HEK293 (cell line): ENCODE measurements at regions not wholly inside any gene's neighbourhood (a gene's known extent, or its start where the extent isn't known, plus 50 kb on each side); places are given as distances from the start of the nearest gene placed in this dataset.

Experiments
- CTCF ChIA-PET: fragments of 350-600 bp; formaldehyde crosslinking; extraction: SDS; loops from one replicate; lab custom pipeline; 2021; ENCODE audit warnings: antibody characterized with exemption; lab: Yijun Ruan, JAX
- POLR2A ChIA-PET: fragments of 300-600 bp; formaldehyde crosslinking; extraction: SDS; loops from one replicate; lab custom pipeline; 2020; ENCODE audit warnings: antibody characterized with exemption, inconsistent platforms; lab: Yijun Ruan, JAX
- H3K27ac ChIP-seq: fragments of 200-500 bp; sonication (Bioruptor generic); 2 replicates; pipeline ENCODE4 v1.5.1; 2014; ENCODE audit warnings: low read depth, low read length, control low read depth, inconsistent platforms; ENCODE audit errors: extremely low read depth
- H3K36me3 ChIP-seq, 2 experiments: fragments of 200-500 bp in 1 of 2; sonication (Bioruptor generic) in 1 of 2; 1 replicate in 1 of 2; 2 replicates in 1 of 2; pipeline ENCODE4 v1.5.1; 2014 to 2017; ENCODE audit warnings: inconsistent platforms in 2 of 2, low read length in 2 of 2; ENCODE audit not compliant: control insufficient read depth in 2 of 2, insufficient read depth in 1 of 2
- H3K4me1 ChIP-seq: fragments of 200-500 bp; sonication (Bioruptor generic); 2 replicates; pipeline ENCODE4 v1.5.1; 2014; ENCODE audit warnings: mild to moderate bottlenecking, low read length, inconsistent platforms; ENCODE audit not compliant: control insufficient read depth, insufficient read depth
- H3K4me3 ChIP-seq: 2 replicates; pipeline ENCODE4 v1.5.1; 2011; ENCODE audit warnings: low read depth, mild to moderate bottlenecking, control low read depth, low read length, moderate library complexity
- H3K9me3 ChIP-seq: fragments of 200-500 bp; sonication (Bioruptor generic); 2 replicates; pipeline ENCODE4 v1.5.1; 2014; ENCODE audit warnings: low read depth, low read length, inconsistent platforms; ENCODE audit not compliant: control insufficient read depth, insufficient read depth
- BCL11A ChIP-seq: fragments of 450-650 bp; formaldehyde crosslinking; IDR thresholded peaks from 2 replicates; pipeline ENCODE4 v1.5.1; 2016; ENCODE audit warnings: low read depth, missing biosample characterization, missing genetic modification characterization
- FEZF1 ChIP-seq: fragments of 450-650 bp; formaldehyde crosslinking; IDR thresholded peaks from 2 replicates; pipeline ENCODE4 v1.5.1; 2016; ENCODE audit warnings: missing biosample characterization, missing genetic modification characterization
- KLF1 ChIP-seq: fragments of 450-650 bp; formaldehyde crosslinking; IDR thresholded peaks from 2 replicates; pipeline ENCODE4 v1.5.1; 2016; ENCODE audit warnings: missing biosample characterization, missing genetic modification characterization
- OVOL3 ChIP-seq: fragments of 450-650 bp; formaldehyde crosslinking; IDR thresholded peaks from 2 replicates; pipeline ENCODE4 v1.5.1; 2016; ENCODE audit warnings: missing biosample characterization, missing genetic modification characterization
- PATZ1 ChIP-seq: fragments of 450-650 bp; formaldehyde crosslinking; IDR thresholded peaks from 2 replicates; pipeline ENCODE4 v1.5.1; 2016; ENCODE audit warnings: missing biosample characterization, missing genetic modification characterization
- TCF7L2 ChIP-seq: IDR thresholded peaks from 2 replicates; pipeline ENCODE4 v1.6.1; 2011; ENCODE audit warnings: low read depth, mild to moderate bottlenecking, inconsistent platforms, low read length, moderate library complexity, borderline replicate concordance
- TSHZ1 ChIP-seq: fragments of 450-650 bp; formaldehyde crosslinking; IDR thresholded peaks from 2 replicates; pipeline ENCODE4 v1.5.1; 2016; ENCODE audit warnings: missing biosample characterization, missing genetic modification characterization, borderline replicate concordance
- WT1 ChIP-seq: fragments of 450-650 bp; formaldehyde crosslinking; IDR thresholded peaks from 2 replicates; pipeline ENCODE4 v1.5.1; 2016; ENCODE audit warnings: missing biosample characterization, missing genetic modification characterization
- ZEB2 ChIP-seq: fragments of 450-650 bp; formaldehyde crosslinking; IDR thresholded peaks from 2 replicates; pipeline ENCODE4 v1.5.1; 2016; ENCODE audit warnings: missing biosample characterization, missing genetic modification characterization
- ZIC2 ChIP-seq: fragments of 450-650 bp; formaldehyde crosslinking; IDR thresholded peaks from 2 replicates; pipeline ENCODE4 v1.5.1; 2016; ENCODE audit warnings: missing biosample characterization, missing genetic modification characterization
- ZNF112 ChIP-seq: fragments of 450-650 bp; formaldehyde crosslinking; IDR thresholded peaks from 2 replicates; pipeline ENCODE4 v1.5.0; 2017; ENCODE audit warnings: missing biosample characterization, missing genetic modification characterization
- ZNF18 ChIP-seq: fragments of 450-650 bp; formaldehyde crosslinking; IDR thresholded peaks from 2 replicates; pipeline ENCODE4 v1.5.1; 2016; ENCODE audit warnings: missing biosample characterization, missing genetic modification characterization
- ZNF2 ChIP-seq: fragments of 450-650 bp; formaldehyde crosslinking; IDR thresholded peaks from 2 replicates; pipeline ENCODE4 v1.5.1; 2016; ENCODE audit warnings: missing biosample characterization, missing genetic modification characterization
- ZNF214 ChIP-seq: fragments of 450-650 bp; formaldehyde crosslinking; IDR thresholded peaks from 2 replicates; pipeline ENCODE4 v1.5.1; 2017; ENCODE audit warnings: missing biosample characterization, mild to moderate bottlenecking, missing genetic modification characterization, borderline replicate concordance
- ZNF239 ChIP-seq: fragments of 450-650 bp; formaldehyde crosslinking; IDR thresholded peaks from 2 replicates; pipeline ENCODE4 v1.5.1; 2016; ENCODE audit warnings: missing biosample characterization, missing genetic modification characterization
- ZNF335 ChIP-seq: fragments of 450-650 bp; formaldehyde crosslinking; conservative IDR thresholded peaks from 2 replicates; pipeline ENCODE4 v1.5.1; 2016; ENCODE audit warnings: missing biosample characterization, missing genetic modification characterization
- ZNF341 ChIP-seq: fragments of 450-650 bp; formaldehyde crosslinking; IDR thresholded peaks from 2 replicates; pipeline ENCODE4; 2016; ENCODE audit warnings: low read depth, missing biosample characterization, missing genetic modification characterization
- ZNF488 ChIP-seq: fragments of 450-650 bp; formaldehyde crosslinking; IDR thresholded peaks from 2 replicates; pipeline ENCODE4 v1.5.1; 2016; ENCODE audit warnings: missing biosample characterization, missing genetic modification characterization
- ZNF529 ChIP-seq: fragments of 450-650 bp; formaldehyde crosslinking; IDR thresholded peaks from 2 replicates; pipeline ENCODE4 v1.5.1; 2017; ENCODE audit warnings: missing genetic modification characterization, missing biosample characterization; ENCODE audit not compliant: insufficient replicate concordance
- ZNF555 ChIP-seq: fragments of 450-650 bp; formaldehyde crosslinking; conservative IDR thresholded peaks from 2 replicates; pipeline ENCODE4 v1.5.1; 2017; ENCODE audit warnings: missing biosample characterization, mild to moderate bottlenecking, missing genetic modification characterization, inconsistent platforms
- ZNF629 ChIP-seq: fragments of 450-650 bp; formaldehyde crosslinking; IDR thresholded peaks from 2 replicates; pipeline ENCODE4 v1.5.1; 2017; ENCODE audit warnings: missing biosample characterization, missing genetic modification characterization
- ZNF837 ChIP-seq: fragments of 450-650 bp; formaldehyde crosslinking; IDR thresholded peaks from 2 replicates; pipeline ENCODE4 v1.5.1; 2016; ENCODE audit warnings: missing biosample characterization, missing genetic modification characterization

GRCh38 chr5:175115831-175116230 lies 328.2 kb downstream of the DRD1 start:
- CTCF ChIA-PET = no interaction called here
- H3K9me3 ChIP-seq = no peaks in the 10 kb centered on the region
- H3K27ac ChIP-seq = no peak overlapping the region
- H3K36me3 ChIP-seq = no peaks in the 10 kb centered on the region
- TF ChIP-seq ZNF488 (tag by site-specific recombination) = no peak
- TF ChIP-seq ZNF629 (tag by site-specific recombination) = no peak
- no peak for TF ChIP-seq ZIC2
- TF ChIP-seq ZNF529 (tag by site-specific recombination) = no peak
- TF ChIP-seq TSHZ1 = no peak
- no peak for TF ChIP-seq OVOL3 (tag by site-specific recombination)
- TF ChIP-seq FEZF1 (tag by site-specific recombination) = no peak
- TF ChIP-seq KLF1 (tag by site-specific recombination) = no peak
- TF ChIP-seq WT1 = no peak
- TF ChIP-seq ZNF335 (tag by site-specific recombination) = no peak
- TF ChIP-seq BCL11A (tag by site-specific recombination) = no peak
- POLR2A ChIA-PET = no interaction called here
- H3K4me1 ChIP-seq = no peaks in the 10 kb centered on the region
- no peak overlapping the region for H3K4me3 ChIP-seq

DNA sequence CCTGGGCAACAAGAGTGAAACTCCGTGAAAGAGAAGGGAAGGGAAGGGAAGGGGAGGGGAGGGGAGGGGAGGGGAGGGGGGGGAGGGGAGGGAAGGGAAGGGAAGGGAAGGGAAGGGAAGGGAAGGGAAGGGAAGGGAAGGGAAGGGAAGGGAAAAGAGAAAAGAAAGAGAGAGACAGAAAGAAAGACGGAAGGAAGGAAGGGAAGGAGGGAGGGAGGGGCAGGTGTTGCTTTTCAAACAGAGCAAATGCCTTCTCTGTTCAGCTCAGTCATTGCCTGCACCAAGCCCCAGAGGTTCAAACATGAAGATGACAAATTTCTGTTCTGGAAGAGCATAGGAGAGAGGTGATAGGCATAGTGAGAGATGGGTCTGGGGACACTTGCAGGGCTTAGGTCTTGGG lies 330.0 kb downstream of the DRD1 start:
- ChIA-PET CTCF (no interaction called here), POLR2A (no interaction called here)
- no peaks in the 10 kb centered on the region; the same call in 1 of the 2 replicates for H3K9me3 ChIP-seq
- no peak overlapping the region for H3K27ac ChIP-seq
- H3K4me3 ChIP-seq = no peak overlapping the region
- no peaks in the 10 kb centered on the region for H3K36me3 ChIP-seq
- H3K4me1 ChIP-seq = no peaks in the 10 kb centered on the region
- TF ChIP-seq ZNF555 (tag by site-specific recombination) (no peak), ZNF214 (no peak), ZNF239 (tag by site-specific recombination) (no peak), ZNF629 (tag by site-specific recombination) (no peak), ZNF18 (tag by site-specific recombination) (no peak), ZNF112 (tag by site-specific recombination) (no peak), ZEB2 (tag by site-specific recombination) (no peak), PATZ1 (no peak), ZNF837 (tag by site-specific recombination) (no peak), ZNF341 (tag by site-specific recombination) (no peak), TCF7L2 (no peak), ZNF2 (tag by site-specific recombination) (no peak)
